GM23338 (cell line): ENCODE measurements at regions not wholly inside any gene's neighbourhood (a gene's known extent, or its start where the extent isn't known, plus 50 kb on each side); places are given as distances from the start of the nearest gene placed in this dataset.

Source experiments
- CREB1 ChIP-seq: fragments of 250-450 bp; sonication (Bioruptor Pico); IDR thresholded peaks from 2 replicates; pipeline ENCODE4 v1.5.0; 2020; ENCODE audit warnings: low read depth, mild to moderate bottlenecking, moderate library complexity
- EZH2 ChIP-seq: fragments of 200-600 bp; sonication (generic); IDR thresholded peaks from one replicate; pipeline ENCODE4 v1.8.0; 2017; ENCODE audit warnings: antibody characterized with exemption, mild to moderate bottlenecking, low read depth; ENCODE audit not compliant: unreplicated experiment
- EZH2phosphoT487 ChIP-seq: fragments of 200-600 bp; sonication (generic); IDR thresholded peaks from one replicate; pipeline ENCODE4 v1.8.1; 2018; ENCODE audit warnings: antibody characterized with exemption; ENCODE audit not compliant: unreplicated experiment
- JUNB ChIP-seq: IDR thresholded peaks from one replicate; pipeline ENCODE4 v1.6.1; 2016; ENCODE audit warnings: antibody characterized with exemption; ENCODE audit not compliant: unreplicated experiment
- NANOG ChIP-seq: IDR thresholded peaks from 2 replicates; pipeline ENCODE4 v1.6.1; 2016; ENCODE audit warnings: antibody characterized with exemption, borderline replicate concordance
- POLR2AphosphoS5 ChIP-seq: IDR thresholded peaks from 2 replicates; pipeline ENCODE4 v1.6.1; 2016; ENCODE audit warnings: antibody characterized with exemption, low read depth
- REST ChIP-seq: IDR thresholded peaks from one replicate; pipeline ENCODE4 v1.6.1; 2018; ENCODE audit warnings: antibody characterized with exemption; ENCODE audit not compliant: unreplicated experiment
- STAT1 ChIP-seq: IDR thresholded peaks from one replicate; pipeline ENCODE4 v1.6.1; 2016; ENCODE audit warnings: antibody characterized with exemption; ENCODE audit not compliant: unreplicated experiment
- ZNF114 ChIP-seq: fragments of 250-450 bp; sonication (Bioruptor Pico); IDR thresholded peaks from 2 replicates; pipeline ENCODE4 v1.5.0; 2020; ENCODE audit warnings: mild to moderate bottlenecking, moderate library complexity
- ZNF331 ChIP-seq: fragments of 250-450 bp; sonication (Bioruptor Pico); IDR thresholded peaks from 2 replicates; pipeline ENCODE4 v1.5.0; 2020; ENCODE audit warnings: low read depth, mild to moderate bottlenecking, moderate library complexity
- TF ChIP-seq, protein P1 (sequence below), 2 experiments: fragments of 200-600 bp in 1 of 2; sonication (generic) in 1 of 2; conservative IDR thresholded peaks; 2 replicates each; pipeline versions ENCODE4 v1.5.1 to v1.6.1; 2016 to 2017; ENCODE audit warnings: antibody characterized with exemption in 2 of 2, low read depth in 2 of 2, mild to moderate bottlenecking in 2 of 2, moderate library complexity in 1 of 2
- TF ChIP-seq, protein P2 (sequence below): fragments of 250-450 bp; sonication (Bioruptor Pico); IDR thresholded peaks from 2 replicates; pipeline ENCODE4 v1.5.0; 2020; ENCODE audit warnings: mild to moderate bottlenecking, moderate library complexity

GRCh38 chr2:121877366-121877765 is 121.9 kb downstream of the TSN start:
- TF ChIP-seq, protein P1, sequence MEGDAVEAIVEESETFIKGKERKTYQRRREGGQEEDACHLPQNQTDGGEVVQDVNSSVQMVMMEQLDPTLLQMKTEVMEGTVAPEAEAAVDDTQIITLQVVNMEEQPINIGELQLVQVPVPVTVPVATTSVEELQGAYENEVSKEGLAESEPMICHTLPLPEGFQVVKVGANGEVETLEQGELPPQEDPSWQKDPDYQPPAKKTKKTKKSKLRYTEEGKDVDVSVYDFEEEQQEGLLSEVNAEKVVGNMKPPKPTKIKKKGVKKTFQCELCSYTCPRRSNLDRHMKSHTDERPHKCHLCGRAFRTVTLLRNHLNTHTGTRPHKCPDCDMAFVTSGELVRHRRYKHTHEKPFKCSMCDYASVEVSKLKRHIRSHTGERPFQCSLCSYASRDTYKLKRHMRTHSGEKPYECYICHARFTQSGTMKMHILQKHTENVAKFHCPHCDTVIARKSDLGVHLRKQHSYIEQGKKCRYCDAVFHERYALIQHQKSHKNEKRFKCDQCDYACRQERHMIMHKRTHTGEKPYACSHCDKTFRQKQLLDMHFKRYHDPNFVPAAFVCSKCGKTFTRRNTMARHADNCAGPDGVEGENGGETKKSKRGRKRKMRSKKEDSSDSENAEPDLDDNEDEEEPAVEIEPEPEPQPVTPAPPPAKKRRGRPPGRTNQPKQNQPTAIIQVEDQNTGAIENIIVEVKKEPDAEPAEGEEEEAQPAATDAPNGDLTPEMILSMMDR (conservative IDR thresholded peaks at IDR 0.05; ENCODE audit: low read depth in 2 of 2): no peak
- TF ChIP-seq ZNF331 (CRISPR knock-in tag): no peak
- TF ChIP-seq STAT1: no peak
- no peak for TF ChIP-seq CREB1 (CRISPR knock-in tag)
- TF ChIP-seq ZNF114 (CRISPR knock-in tag): no peak
- no peak for TF ChIP-seq POLR2AphosphoS5
- TF ChIP-seq EZH2: no peak
- no peak for TF ChIP-seq EZH2phosphoT487
- no peak for TF ChIP-seq REST
- no peak for TF ChIP-seq JUNB
- no peak for TF ChIP-seq NANOG
- TF ChIP-seq, protein P2, sequence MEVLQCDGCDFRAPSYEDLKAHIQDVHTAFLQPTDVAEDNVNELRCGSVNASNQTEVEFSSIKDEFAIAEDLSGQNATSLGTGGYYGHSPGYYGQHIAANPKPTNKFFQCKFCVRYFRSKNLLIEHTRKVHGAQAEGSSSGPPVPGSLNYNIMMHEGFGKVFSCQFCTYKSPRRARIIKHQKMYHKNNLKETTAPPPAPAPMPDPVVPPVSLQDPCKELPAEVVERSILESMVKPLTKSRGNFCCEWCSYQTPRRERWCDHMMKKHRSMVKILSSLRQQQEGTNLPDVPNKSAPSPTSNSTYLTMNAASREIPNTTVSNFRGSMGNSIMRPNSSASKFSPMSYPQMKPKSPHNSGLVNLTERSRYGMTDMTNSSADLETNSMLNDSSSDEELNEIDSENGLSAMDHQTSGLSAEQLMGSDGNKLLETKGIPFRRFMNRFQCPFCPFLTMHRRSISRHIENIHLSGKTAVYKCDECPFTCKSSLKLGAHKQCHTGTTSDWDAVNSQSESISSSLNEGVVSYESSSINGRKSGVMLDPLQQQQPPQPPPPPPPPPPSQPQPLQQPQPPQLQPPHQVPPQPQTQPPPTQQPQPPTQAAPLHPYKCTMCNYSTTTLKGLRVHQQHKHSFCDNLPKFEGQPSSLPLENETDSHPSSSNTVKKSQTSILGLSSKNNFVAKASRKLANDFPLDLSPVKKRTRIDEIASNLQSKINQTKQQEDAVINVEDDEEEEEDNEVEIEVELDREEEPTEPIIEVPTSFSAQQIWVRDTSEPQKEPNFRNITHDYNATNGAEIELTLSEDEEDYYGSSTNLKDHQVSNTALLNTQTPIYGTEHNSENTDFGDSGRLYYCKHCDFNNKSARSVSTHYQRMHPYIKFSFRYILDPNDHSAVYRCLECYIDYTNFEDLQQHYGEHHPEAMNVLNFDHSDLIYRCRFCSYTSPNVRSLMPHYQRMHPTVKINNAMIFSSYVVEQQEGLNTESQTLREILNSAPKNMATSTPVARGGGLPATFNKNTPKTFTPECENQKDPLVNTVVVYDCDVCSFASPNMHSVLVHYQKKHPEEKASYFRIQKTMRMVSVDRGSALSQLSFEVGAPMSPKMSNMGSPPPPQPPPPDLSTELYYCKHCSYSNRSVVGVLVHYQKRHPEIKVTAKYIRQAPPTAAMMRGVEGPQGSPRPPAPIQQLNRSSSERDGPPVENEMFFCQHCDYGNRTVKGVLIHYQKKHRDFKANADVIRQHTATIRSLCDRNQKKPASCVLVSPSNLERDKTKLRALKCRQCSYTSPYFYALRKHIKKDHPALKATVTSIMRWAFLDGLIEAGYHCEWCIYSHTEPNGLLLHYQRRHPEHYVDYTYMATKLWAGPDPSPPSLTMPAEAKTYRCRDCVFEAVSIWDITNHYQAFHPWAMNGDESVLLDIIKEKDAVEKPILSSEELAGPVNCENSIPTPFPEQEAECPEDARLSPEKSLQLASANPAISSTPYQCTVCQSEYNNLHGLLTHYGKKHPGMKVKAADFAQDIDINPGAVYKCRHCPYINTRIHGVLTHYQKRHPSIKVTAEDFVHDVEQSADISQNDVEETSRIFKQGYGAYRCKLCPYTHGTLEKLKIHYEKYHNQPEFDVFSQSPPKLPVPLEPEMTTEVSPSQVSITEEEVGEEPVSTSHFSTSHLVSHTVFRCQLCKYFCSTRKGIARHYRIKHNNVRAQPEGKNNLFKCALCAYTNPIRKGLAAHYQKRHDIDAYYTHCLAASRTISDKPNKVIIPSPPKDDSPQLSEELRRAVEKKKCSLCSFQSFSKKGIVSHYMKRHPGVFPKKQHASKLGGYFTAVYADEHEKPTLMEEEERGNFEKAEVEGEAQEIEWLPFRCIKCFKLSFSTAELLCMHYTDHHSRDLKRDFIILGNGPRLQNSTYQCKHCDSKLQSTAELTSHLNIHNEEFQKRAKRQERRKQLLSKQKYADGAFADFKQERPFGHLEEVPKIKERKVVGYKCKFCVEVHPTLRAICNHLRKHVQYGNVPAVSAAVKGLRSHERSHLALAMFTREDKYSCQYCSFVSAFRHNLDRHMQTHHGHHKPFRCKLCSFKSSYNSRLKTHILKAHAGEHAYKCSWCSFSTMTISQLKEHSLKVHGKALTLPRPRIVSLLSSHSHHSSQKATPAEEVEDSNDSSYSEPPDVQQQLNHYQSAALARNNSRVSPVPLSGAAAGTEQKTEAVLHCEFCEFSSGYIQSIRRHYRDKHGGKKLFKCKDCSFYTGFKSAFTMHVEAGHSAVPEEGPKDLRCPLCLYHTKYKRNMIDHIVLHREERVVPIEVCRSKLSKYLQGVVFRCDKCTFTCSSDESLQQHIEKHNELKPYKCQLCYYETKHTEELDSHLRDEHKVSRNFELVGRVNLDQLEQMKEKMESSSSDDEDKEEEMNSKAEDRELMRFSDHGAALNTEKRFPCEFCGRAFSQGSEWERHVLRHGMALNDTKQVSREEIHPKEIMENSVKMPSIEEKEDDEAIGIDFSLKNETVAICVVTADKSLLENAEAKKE (CRISPR knock-in tag): no peak
